Sigmoid colon (tissue), 4 donors: ENCODE measurements at regions not wholly inside any gene's neighbourhood (a gene's known extent, or its start where the extent isn't known, plus 50 kb on each side); places are given as distances from the start of the nearest gene placed in this dataset.

Source experiments
- EP300 ChIP-seq, 4 donors: sonication (generic); formaldehyde crosslinking; IDR thresholded peaks; one replicate each; pipeline ENCODE4 v1.6.1; 2017; ENCODE audit warnings: antibody characterized with exemption in 4 of 4
- POLR2A ChIP-seq, 2 donors: fragments of 450-650 bp; IDR thresholded peaks; one replicate each; pipeline ENCODE4 v1.6.1; 2016; ENCODE audit warnings: antibody characterized with exemption in 2 of 2, mild to moderate bottlenecking in 2 of 2, moderate library complexity in 2 of 2
- POLR2AphosphoS5 ChIP-seq, 4 donors: sonication (generic); formaldehyde crosslinking; IDR thresholded peaks; one replicate each; pipeline ENCODE4 v1.6.1; 2017; ENCODE audit warnings: antibody characterized with exemption in 4 of 4
- TF ChIP-seq, protein P1 (sequence below), 4 experiments: fragments of 450-650 bp in 3 of 4; fragments of 200-600 bp in 1 of 4; IDR thresholded peaks; one replicate each; pipeline ENCODE4 v1.5.1; 2016 to 2019; ENCODE audit warnings: antibody characterized with exemption in 4 of 4, mild to moderate bottlenecking in 3 of 4, moderate library complexity in 2 of 4

DNA sequence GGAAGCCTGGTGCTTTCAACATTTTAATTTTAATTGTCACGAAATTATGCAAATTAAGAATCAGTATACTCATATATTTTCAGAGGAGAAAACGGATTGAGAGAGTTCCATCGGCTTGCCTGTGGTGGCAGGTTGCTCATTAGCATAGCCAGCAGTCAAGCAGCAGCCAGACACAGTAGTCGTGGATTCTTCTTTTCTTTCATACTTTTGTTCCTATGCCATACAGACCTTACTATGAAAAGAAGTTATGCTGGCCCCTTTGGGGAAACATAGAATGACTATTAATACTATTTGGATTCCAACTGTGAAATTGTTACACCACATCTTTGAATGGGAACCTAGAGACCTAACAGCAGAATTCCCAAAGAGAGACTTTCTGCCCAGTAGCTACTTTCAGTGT lies 617.7 kb upstream of the CA10 start:
- no peak for TF ChIP-seq POLR2A (IDR thresholded peaks at IDR 0.05)
- TF ChIP-seq, protein P1, sequence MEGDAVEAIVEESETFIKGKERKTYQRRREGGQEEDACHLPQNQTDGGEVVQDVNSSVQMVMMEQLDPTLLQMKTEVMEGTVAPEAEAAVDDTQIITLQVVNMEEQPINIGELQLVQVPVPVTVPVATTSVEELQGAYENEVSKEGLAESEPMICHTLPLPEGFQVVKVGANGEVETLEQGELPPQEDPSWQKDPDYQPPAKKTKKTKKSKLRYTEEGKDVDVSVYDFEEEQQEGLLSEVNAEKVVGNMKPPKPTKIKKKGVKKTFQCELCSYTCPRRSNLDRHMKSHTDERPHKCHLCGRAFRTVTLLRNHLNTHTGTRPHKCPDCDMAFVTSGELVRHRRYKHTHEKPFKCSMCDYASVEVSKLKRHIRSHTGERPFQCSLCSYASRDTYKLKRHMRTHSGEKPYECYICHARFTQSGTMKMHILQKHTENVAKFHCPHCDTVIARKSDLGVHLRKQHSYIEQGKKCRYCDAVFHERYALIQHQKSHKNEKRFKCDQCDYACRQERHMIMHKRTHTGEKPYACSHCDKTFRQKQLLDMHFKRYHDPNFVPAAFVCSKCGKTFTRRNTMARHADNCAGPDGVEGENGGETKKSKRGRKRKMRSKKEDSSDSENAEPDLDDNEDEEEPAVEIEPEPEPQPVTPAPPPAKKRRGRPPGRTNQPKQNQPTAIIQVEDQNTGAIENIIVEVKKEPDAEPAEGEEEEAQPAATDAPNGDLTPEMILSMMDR (IDR thresholded peaks at IDR 0.05) = no peak
- no peak for TF ChIP-seq POLR2AphosphoS5 (IDR thresholded peaks at IDR 0.05)
- no peak for TF ChIP-seq EP300 (IDR thresholded peaks at IDR 0.05)
